Esophagus muscularis mucosa (tissue), 4 donors: ENCODE measurements at regions not wholly inside any gene's neighbourhood (a gene's known extent, or its start where the extent isn't known, plus 50 kb on each side); places are given as distances from the start of the nearest gene placed in this dataset.
A peak's percentile ranks its signal among the peaks of the same experiment; 100 is the strongest.

Experiments used
- DNase-seq: peaks from one replicate; pipeline ENCODE4 v3.0.0-alpha.2; 2017; ENCODE audit errors: extremely low spot score
- H3K27ac ChIP-seq, 4 donors: fragments of 200-600 bp; sonication (generic); replicated peaks in 1 of 4; 1 replicate in 3 of 4; 2 replicates in 1 of 4; pipeline ENCODE4 v1.5.1; 2016 to 2019; ENCODE audit warnings: mild to moderate bottlenecking in 1 of 4
- H3K27me3 ChIP-seq, 4 donors: fragments of 200-600 bp; sonication (generic); one replicate each; pipeline versions ENCODE4 v1.5.1 to v1.6.0; 2016 to 2019
- H3K36me3 ChIP-seq, 4 donors: fragments of 200-600 bp; sonication (generic); one replicate each; pipeline ENCODE4 v1.5.1; 2016 to 2019
- H3K4me1 ChIP-seq, 4 donors: fragments of 200-600 bp; sonication (generic); one replicate each; pipeline ENCODE4 v1.5.1; 2016 to 2019
- H3K4me3 ChIP-seq, 4 donors: fragments of 200-600 bp; sonication (generic); 1 replicate in 2 of 4; 2 replicates in 2 of 4; pipeline ENCODE4 v1.5.1; 2016 to 2019; ENCODE audit warnings: mild to moderate bottlenecking in 4 of 4, moderate library complexity in 1 of 4
- H3K9me3 ChIP-seq, 4 donors: fragments of 200-600 bp; sonication (generic); 1 replicate in 3 of 4; 2 replicates in 1 of 4; pipeline ENCODE4 v1.5.1; 2016 to 2019
- CTCF ChIP-seq, 3 experiments: fragments of 200-600 bp in 2 of 3; fragments of 450-650 bp in 1 of 3; sonication (generic) in 2 of 3; IDR thresholded peaks; one replicate each; pipeline ENCODE4 v1.5.1; 2017 to 2019; ENCODE audit warnings: antibody characterized with exemption in 3 of 3, mild to moderate bottlenecking in 2 of 3, moderate library complexity in 1 of 3
- EP300 ChIP-seq: sonication (generic); formaldehyde crosslinking; IDR thresholded peaks from one replicate; pipeline ENCODE4 v1.6.1; 2017; ENCODE audit warnings: antibody characterized with exemption
- POLR2A ChIP-seq: fragments of 450-650 bp; IDR thresholded peaks from one replicate; pipeline ENCODE4 v1.6.1; 2017; ENCODE audit warnings: antibody characterized with exemption, moderate library complexity, mild to moderate bottlenecking, low read depth
- POLR2AphosphoS5 ChIP-seq, 2 donors: sonication (generic); formaldehyde crosslinking; IDR thresholded peaks; one replicate each; pipeline ENCODE4 v1.6.1; 2017; ENCODE audit warnings: antibody characterized with exemption in 2 of 2
- WGBS: methylation state at CpG from one replicate; pipeline ENCODE4 v1.1.5; 2018; 5-methylcytosine and 5-hydroxymethylcytosine counted together
- intact Hi-C: fragments of 100-400 bp; cut with DNase I; formaldehyde crosslinking; loops from one replicate; pipeline ENCODE4 v1.15.1; 2023

- H3K4me3 ChIP-seq: no peak overlapping the region
- no peak overlapping the region for H3K27ac ChIP-seq
- intact Hi-C loops: no loop called here
- H3K4me1 ChIP-seq: no peaks in the 10 kb centered on the region
- peaks cover 0 to 8% (median 0%) of the 10 kb centered on the region in 4 donors for H3K27me3 ChIP-seq
- H3K36me3 ChIP-seq: no peaks in the 10 kb centered on the region
- H3K9me3 ChIP-seq: peaks cover 0 to 7% (median 0%) of the 10 kb centered on the region in 4 donors
- peak; percentile 81 for DNase-seq
- 83% methylated on average over 5 of the region's 6 CpGs for WGBS
- no peak for TF ChIP-seq CTCF (IDR thresholded peaks at IDR 0.05)
Measured at GRCh38 chr10:130647341-130647740, 511.1 kb downstream of the GLRX3 start.

GRCh38 chr10:130648807-130649206 lies 512.6 kb downstream of the GLRX3 start:
- no peaks in the 10 kb centered on the region for H3K36me3 ChIP-seq
- peaks cover 0 to 7% (median 0%) of the 10 kb centered on the region in 4 donors for H3K9me3 ChIP-seq
- H3K27ac ChIP-seq: no peak overlapping the region
- WGBS: 73% methylated on average over 8 of the region's 10 CpGs
- no peaks in the 10 kb centered on the region for H3K4me1 ChIP-seq
- DNase-seq: peak; percentile 42
- peaks cover 0 to 8% (median 0%) of the 10 kb centered on the region in 4 donors for H3K27me3 ChIP-seq
- intact Hi-C loops: no loop called here
- no peak overlapping the region for H3K4me3 ChIP-seq
- no peak for TF ChIP-seq POLR2A
- no peak for TF ChIP-seq CTCF (IDR thresholded peaks at IDR 0.05)
- TF ChIP-seq POLR2AphosphoS5 (IDR thresholded peaks at IDR 0.05): no peak
- no peak for TF ChIP-seq EP300

- Histone ChIP-seq H3K4me3 (no peak overlapping the region), H3K27me3 (peaks cover 0 to 19% (median 0%) of the 10 kb centered on the region in 4 donors), H3K27ac (no peak overlapping the region), H3K4me1 (no peaks in the 10 kb centered on the region), H3K9me3 (peaks cover 0 to 7% (median 0%) of the 10 kb centered on the region in 4 donors), H3K36me3 (no peaks in the 10 kb centered on the region)
- WGBS: 89% methylated on average over 5 of the region's 5 CpGs
- DNase-seq: peak; percentile 14
- TF ChIP-seq CTCF (IDR thresholded peaks at IDR 0.05) (no peak), POLR2AphosphoS5 (IDR thresholded peaks at IDR 0.05) (no peak), EP300 (no peak), POLR2A (no peak)
- intact Hi-C loops: no loop called here
Measured at GRCh38 chr10:130652544-130652943, 516.4 kb downstream of the GLRX3 start.

GRCh38 chr10:130652964-130653578 lies 516.9 kb downstream of the GLRX3 start:
- H3K4me1 ChIP-seq: no peaks in the 10 kb centered on the region
- intact Hi-C loops: no loop called here
- no peak overlapping the region for H3K27ac ChIP-seq
- 85% methylated on average over 12 of the region's 14 CpGs for WGBS
- TF ChIP-seq POLR2A: no peak
- no peak for TF ChIP-seq CTCF (IDR thresholded peaks at IDR 0.05)
- no peak for TF ChIP-seq EP300
- no peak for TF ChIP-seq POLR2AphosphoS5 (IDR thresholded peaks at IDR 0.05)
- H3K36me3 ChIP-seq: no peaks in the 10 kb centered on the region
- H3K27me3 ChIP-seq: peaks cover 0 to 19% (median 0%) of the 10 kb centered on the region in 4 donors
- no peak overlapping the region for H3K4me3 ChIP-seq
- peaks cover 0 to 7% (median 0%) of the 10 kb centered on the region in 4 donors for H3K9me3 ChIP-seq
- peak; percentile 90 for DNase-seq

- Histone ChIP-seq H3K4me1 (no peaks in the 10 kb centered on the region), H3K27ac (no peak overlapping the region), H3K36me3 (no peaks in the 10 kb centered on the region), H3K27me3 (peaks cover 0 to 18% (median 0%) of the 10 kb centered on the region in 4 donors), H3K9me3 (peaks cover 0 to 7% (median 0%) of the 10 kb centered on the region in 4 donors), H3K4me3 (no peak overlapping the region)
- WGBS: 89% methylated on average over 14 of the region's 20 CpGs
- TF ChIP-seq POLR2AphosphoS5 (IDR thresholded peaks at IDR 0.05) (no peak), EP300 (no peak), POLR2A (no peak), CTCF (IDR thresholded peaks at IDR 0.05) (no peak)
- DNase-seq: no peak
- intact Hi-C loops: no loop called here
Measured at GRCh38 chr10:130654726-130655125, 518.5 kb downstream of the GLRX3 start.
